ENCODE measurements at regions not wholly inside any gene's neighbourhood (a gene's known extent, or its start where the extent isn't known, plus 50 kb on each side); places are given as distances from the start of the nearest gene placed in this dataset.

- TF ChIP-seq, protein P1, sequence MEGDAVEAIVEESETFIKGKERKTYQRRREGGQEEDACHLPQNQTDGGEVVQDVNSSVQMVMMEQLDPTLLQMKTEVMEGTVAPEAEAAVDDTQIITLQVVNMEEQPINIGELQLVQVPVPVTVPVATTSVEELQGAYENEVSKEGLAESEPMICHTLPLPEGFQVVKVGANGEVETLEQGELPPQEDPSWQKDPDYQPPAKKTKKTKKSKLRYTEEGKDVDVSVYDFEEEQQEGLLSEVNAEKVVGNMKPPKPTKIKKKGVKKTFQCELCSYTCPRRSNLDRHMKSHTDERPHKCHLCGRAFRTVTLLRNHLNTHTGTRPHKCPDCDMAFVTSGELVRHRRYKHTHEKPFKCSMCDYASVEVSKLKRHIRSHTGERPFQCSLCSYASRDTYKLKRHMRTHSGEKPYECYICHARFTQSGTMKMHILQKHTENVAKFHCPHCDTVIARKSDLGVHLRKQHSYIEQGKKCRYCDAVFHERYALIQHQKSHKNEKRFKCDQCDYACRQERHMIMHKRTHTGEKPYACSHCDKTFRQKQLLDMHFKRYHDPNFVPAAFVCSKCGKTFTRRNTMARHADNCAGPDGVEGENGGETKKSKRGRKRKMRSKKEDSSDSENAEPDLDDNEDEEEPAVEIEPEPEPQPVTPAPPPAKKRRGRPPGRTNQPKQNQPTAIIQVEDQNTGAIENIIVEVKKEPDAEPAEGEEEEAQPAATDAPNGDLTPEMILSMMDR (IDR thresholded peaks at IDR 0.05): no peak
- TF ChIP-seq POLR2A (IDR thresholded peaks at IDR 0.05) (no peak), EP300 (IDR thresholded peaks at IDR 0.05) (no peak)
These were observed 94.1 kb downstream of the PYDC2 start for GRCh38 chr3:191555037-191555436.

All from ovary (tissue), 3 donors.